ENCODE measurements at regions not wholly inside any gene's neighbourhood (a gene's known extent, or its start where the extent isn't known, plus 50 kb on each side); places are given as distances from the start of the nearest gene placed in this dataset.
"Not testable (repeated sequence)": the region's sequence is repeated elsewhere in the genome, so short reads cannot be mapped to it uniquely, and the experiment has no call there.

DNA sequence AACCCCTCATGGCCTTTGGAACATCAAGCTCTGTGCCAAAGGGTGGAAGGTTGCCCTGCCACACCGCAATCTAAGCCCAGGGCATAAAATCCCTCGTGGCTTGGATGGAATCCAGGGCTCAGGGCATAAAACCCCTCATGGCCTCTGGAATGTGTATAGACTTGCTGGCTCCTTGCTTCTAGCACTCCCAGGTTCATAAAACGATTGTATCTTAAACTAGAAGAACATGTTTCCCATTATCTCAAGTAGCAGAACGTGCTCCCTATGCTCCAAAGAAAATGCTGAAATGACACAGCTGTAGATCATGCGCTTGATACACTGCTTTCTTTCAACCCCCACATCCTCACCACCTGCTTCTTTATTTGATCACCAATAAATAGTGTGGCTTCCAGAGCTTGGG, 174.8 kb downstream of the FBXO4 start:
- TF ChIP-seq, protein P1, sequence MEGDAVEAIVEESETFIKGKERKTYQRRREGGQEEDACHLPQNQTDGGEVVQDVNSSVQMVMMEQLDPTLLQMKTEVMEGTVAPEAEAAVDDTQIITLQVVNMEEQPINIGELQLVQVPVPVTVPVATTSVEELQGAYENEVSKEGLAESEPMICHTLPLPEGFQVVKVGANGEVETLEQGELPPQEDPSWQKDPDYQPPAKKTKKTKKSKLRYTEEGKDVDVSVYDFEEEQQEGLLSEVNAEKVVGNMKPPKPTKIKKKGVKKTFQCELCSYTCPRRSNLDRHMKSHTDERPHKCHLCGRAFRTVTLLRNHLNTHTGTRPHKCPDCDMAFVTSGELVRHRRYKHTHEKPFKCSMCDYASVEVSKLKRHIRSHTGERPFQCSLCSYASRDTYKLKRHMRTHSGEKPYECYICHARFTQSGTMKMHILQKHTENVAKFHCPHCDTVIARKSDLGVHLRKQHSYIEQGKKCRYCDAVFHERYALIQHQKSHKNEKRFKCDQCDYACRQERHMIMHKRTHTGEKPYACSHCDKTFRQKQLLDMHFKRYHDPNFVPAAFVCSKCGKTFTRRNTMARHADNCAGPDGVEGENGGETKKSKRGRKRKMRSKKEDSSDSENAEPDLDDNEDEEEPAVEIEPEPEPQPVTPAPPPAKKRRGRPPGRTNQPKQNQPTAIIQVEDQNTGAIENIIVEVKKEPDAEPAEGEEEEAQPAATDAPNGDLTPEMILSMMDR (tag by site-specific recombination; IDR thresholded peaks at IDR 0.05) = not testable (repeated sequence)
- not testable (repeated sequence) for TF ChIP-seq KLF7 (tag by site-specific recombination; IDR thresholded peaks at IDR 0.05; ENCODE audit: borderline replicate concordance); ZNF133 (tag by site-specific recombination; IDR thresholded peaks at IDR 0.05); ZNF707 (tag by site-specific recombination; IDR thresholded peaks at IDR 0.05); ZNF555 (tag by site-specific recombination; conservative IDR thresholded peaks at IDR 0.05); REPIN1 (tag by site-specific recombination; IDR thresholded peaks at IDR 0.05; ENCODE audit: low read depth)
- TF ChIP-seq, protein P2, sequence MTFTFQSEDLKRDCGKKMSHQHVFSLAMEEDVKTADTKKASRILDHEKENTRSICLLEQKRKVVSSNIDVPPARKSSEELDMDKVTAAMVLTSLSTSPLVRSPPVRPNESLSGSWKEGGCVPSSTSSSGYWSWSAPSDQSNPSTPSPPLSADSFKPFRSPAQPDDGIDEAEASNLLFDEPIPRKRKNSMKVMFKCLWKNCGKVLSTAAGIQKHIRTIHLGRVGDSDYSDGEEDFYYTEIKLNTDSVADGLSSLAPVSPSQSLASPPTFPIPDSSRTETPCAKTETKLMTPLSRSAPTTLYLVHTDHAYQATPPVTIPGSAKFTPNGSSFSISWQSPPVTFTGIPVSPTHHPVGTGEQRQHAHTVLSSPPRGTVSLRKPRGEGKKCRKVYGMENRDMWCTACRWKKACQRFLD (tag by site-specific recombination; IDR thresholded peaks at IDR 0.05) = not testable (repeated sequence)

All from HEK293 (cell line).